Breast epithelium (tissue), 3 donors: ENCODE measurements at regions not wholly inside any gene's neighbourhood (a gene's known extent, or its start where the extent isn't known, plus 50 kb on each side); places are given as distances from the start of the nearest gene placed in this dataset.

Experiments
- CTCF ChIP-seq, 3 donors: fragments of 450-650 bp; IDR thresholded peaks; one replicate each; pipeline ENCODE4 v1.5.1; 2016 to 2017; ENCODE audit warnings: antibody characterized with exemption in 3 of 3, mild to moderate bottlenecking in 3 of 3, moderate library complexity in 3 of 3
- POLR2A ChIP-seq: fragments of 450-650 bp; IDR thresholded peaks from one replicate; pipeline ENCODE4 v1.6.1; 2016; ENCODE audit warnings: antibody characterized with exemption, mild to moderate bottlenecking, moderate library complexity

DNA sequence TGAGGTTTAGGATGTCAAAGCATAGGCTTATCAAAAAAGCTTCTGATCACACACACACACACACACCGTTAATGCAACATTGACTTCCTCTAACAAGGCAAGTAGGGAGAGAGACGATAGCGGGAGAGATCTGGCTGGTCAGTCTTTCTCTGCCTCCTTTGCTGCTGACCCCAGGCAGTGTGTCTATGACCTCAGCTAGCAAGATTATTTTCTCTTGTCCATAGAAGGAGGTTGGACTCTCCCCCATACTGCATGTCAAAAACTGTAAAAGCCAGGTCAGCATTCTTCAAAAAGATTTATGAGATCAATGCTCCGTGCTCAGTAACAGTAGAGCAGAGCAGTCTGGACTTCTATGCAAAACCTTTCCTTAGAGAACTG is 63.5 kb upstream of the PGM2 start:
- TF ChIP-seq CTCF (IDR thresholded peaks at IDR 0.05), result no peak
- TF ChIP-seq POLR2A, result no peak
